CD4-positive, alpha-beta T cell treated with Interleukin-6 at 100 ng/mL for 8 hours (primary cell): ENCODE measurements at regions not wholly inside any gene's neighbourhood (a gene's known extent, or its start where the extent isn't known, plus 50 kb on each side); places are given as distances from the start of the nearest gene placed in this dataset.

Source experiments
- DNase-seq: peaks from one replicate; pipeline ENCODE4 v3.0.0-alpha.2; 2020; ENCODE audit warnings: mixed read lengths, low spot score

- DNase-seq = no peak
Measured at GRCh38 chr3:72565593-72565992, 282.7 kb downstream of the SHQ1 start.

DNA sequence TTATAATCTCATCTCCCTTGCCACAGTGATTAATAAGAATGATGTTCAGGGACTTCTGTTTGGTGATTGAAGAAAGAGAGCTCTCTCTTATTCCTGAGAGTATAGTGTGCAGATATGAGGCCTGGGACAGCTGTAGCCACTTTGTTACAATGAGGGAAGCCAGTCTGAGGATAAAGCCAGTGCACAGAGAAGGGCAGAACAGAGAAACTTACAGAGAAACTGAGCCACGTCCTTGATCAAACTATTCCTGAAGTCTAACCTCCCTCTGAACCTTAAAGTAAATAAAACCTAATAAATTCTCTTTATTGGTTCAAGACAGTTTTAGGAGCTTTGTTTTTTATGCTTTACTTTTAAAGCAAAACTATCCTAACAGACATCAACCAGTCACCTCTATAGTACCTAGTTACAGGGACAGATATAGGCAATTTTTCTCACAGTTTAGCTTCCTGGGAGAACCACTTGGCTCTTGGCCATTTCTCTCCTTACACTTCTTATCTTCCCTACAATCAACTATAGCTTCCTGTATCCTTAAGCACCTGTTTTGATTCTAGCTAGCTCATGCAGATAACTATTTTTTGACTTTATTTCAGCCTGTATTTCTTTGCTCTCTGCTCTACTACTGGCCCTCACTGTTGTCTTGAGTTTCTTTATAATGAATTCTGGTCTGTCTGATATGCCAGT is 284.4 kb downstream of the SHQ1 start:
- no peak for DNase-seq

- DNase-seq = no peak
Measured at GRCh38 chr3:72560846-72561675, 287.2 kb downstream of the SHQ1 start.

- DNase-seq = no peak
Measured at GRCh38 chr3:72559385-72559784, 288.9 kb downstream of the SHQ1 start.

DNA sequence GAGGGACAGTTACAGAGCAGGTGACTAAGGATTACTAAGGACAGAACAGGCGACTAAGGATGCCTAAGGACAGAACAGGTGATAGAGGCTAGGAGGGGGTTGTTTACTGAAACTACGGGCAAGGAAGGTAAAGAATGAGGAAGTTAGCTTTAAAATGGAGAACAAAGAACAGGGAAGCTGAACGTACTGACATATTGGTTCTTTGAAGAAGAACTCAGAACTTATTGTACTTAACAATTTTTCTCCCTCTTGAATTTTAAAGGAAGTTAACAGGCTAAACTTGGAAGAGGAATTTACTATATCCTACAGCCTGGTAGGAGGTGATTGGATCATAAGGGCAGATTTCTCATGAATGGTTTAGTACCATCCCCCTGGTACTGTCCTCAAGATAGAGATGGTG is 290.2 kb downstream of the SHQ1 start:
- DNase-seq = no peak

DNA sequence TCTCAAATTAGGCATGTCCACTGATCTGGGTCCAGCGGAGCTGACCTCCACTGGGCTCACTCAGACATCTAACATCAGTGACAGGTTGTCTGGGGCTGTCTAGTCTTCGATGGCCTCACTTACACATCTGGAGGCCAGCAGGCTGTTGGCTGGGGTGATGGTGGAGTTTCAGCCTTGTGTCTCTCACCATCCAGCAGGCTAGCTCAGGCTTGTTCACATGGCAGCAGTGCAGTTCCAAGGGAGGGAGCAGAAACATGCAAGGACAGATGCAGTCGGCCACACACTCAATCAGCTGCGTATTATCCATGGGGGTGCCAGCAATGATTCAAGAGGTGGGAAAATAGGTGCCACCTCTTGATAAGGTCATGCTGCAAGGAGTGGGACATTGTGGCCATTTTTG is 292.5 kb downstream of the SHQ1 start:
- DNase-seq = no peak

DNA sequence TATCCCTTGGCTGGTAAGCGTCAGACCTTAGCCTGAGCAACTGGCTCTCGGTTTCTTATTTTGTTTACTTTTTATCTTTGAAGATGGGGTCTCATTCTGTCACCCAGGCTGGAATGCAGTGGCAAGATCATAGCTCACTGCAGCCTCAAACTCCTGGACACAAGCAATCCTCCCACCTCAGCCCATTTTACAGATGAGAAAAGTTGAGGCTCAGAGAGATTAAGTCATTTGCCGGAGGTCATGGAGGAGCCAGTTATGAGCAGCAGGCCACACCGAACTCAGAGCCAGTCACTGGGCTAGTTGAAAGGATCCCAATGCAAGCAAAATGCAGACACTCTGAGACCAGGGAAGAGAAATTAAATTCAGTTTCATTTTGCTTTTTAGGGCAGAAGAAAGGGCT is 293.6 kb downstream of the SHQ1 start:
- DNase-seq = no peak

- DNase-seq = no peak
Measured at GRCh38 chr3:72553298-72553697, 294.9 kb downstream of the SHQ1 start.

- no peak for DNase-seq
Measured at GRCh38 chr3:72550582-72551262, 297.5 kb downstream of the SHQ1 start.

GRCh38 chr3:72549761-72550581 is 298.3 kb downstream of the SHQ1 start:
- no peak for DNase-seq

DNA sequence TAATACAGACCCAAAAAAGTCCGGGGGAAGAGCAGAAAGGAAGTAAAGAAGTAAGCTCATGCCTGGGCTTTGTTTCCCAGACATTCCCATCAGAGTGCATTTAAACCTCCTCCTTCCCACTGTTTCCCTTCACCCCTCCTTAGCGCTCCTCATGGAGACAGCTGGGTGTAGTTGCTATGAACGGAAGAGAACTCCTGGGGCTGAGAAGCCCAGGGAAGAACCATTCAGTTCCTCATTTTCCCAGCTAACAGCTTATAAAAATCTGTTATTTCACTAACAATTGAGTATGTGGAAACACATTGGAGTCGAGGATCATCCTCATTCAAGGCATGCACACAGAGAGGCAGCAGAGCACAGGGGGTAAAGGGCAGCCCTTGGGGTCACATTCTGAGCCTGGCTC is 299.3 kb downstream of the SHQ1 start:
- no peak for DNase-seq

DNA sequence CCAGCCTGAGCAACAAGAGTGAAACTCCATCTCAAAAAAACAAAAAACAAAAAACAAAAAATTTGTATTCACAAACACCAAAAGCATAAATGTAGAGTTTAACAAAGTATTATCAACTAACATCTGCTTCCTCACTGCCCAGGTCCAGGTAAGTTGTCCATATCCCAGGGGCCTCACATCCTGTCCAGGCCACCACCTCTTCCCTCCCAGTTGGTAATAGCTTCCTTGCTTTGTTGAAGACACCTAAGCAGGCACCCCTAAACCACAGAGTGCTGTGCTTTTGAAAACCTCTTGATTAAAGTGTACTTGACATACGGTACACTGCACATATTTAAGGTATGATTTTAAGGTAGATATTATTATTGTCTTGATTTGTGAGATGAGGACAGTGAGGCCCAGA is 299.8 kb downstream of the SHQ1 start:
- DNase-seq = no peak

- DNase-seq = no peak
Measured at GRCh38 chr3:72547183-72547582, 301.1 kb downstream of the SHQ1 start.

- no peak for DNase-seq
Measured at GRCh38 chr3:72544239-72544638, 304.0 kb downstream of the SHQ1 start.

DNA sequence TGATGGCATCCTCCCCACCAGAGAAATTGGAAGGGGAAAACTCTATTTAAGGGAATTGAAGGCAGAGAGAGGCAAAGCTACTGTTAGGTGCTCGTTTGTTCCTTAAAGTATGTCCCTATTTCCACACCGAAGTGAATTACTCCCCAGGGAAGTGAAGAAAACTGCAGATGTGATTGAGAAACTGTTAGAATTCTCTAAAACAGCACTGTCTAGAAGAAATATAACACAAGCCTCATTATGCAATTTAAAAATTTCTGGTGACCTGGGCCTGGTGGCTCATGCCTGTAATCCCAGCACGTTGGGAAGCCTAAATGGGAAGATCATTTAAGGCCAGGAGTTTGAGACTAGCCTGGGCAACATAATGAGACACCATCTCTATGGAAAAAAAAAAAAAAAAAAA is 305.0 kb downstream of the SHQ1 start:
- no peak for DNase-seq

DNA sequence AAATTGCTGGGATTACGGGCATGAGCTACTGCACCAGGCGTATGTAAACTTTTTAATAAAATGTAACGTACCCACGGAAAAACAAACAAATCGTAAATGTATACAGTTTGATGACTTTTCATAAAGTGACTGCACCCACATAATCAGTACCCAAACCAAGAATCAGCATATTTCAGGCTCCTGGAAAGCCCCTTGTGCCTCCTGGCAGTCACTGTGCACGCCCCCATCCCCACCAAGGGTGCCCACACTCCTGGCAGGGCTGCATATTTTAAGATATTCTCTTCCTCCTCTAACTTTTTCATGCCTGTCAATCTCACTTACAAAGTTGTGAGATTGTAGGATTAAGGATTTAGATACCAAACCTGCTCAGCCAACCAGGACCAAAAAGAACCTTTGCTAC is 305.5 kb downstream of the SHQ1 start:
- no peak for DNase-seq

DNA sequence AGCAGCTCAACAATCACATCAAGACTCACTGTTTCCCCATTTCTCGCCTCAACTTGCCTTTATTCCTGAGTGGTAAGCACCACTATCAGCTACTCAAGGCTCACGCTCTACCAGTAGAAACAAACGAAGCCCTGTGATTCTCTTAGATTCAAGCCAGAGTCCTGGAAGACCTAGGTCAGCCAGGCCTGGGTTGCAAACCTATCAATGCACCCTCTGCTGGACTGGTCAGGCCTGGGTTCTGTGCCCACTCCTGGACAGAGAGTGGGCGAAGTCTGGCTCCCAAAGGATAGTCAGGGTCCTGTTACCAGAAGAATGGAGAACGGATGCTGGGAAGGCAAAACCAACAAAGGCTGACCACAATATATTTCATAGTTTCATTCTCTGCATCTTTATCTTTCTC is 308.4 kb downstream of the SHQ1 start:
- DNase-seq = no peak

DNA sequence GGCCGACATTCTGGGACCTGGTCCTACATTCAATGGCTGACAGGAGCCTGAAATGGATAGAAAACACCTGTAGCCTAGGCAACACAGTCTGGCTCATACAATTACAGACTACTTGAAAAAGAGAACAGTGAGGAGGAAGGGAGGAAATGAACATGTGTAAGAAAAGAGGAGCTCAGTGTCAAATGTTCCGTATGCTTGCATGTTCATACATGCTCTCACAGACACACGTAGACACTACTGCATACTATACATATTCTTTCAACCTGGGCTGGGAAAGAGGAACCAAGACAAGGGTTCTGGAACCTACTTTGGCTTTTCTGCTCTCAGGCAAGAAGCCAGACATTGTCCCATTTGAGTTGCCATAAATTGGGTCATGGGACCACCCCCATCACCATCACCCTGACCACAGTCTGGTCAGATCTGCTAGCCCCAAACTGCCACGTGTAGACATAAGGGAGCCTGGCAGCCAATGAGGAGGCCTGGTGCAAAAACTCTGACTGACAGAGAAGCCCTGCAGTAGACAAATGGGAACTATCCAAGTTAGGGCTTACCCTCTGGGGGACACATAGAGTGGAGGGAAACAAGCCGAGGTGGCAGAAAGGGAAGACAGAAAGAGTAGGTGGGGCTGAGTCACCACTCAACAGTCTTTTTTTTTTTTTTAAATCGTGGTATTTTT is 310.0 kb downstream of the SHQ1 start:
- DNase-seq = no peak

GRCh38 chr3:72537448-72537847 is 310.8 kb downstream of the SHQ1 start:
- no peak for DNase-seq

DNA sequence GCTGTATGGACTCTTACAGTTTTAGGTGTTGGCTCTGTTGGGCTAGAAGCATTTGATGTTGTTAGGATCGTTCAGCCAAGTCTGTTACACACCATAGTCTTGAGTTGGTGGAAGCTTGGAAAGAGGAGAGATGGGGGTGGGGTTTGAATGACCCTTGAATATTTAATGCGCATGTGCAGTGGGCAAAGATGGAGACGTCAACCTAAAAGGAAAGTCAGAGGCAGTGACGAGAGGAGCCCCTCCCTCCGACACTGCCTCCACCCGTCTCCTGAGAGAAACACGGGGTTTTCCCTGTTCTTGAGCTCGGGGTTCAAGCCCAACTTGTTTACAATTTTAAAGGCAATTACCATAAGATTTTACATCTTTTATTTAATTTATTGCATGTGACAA is 311.4 kb downstream of the SHQ1 start:
- no peak for DNase-seq

DNA sequence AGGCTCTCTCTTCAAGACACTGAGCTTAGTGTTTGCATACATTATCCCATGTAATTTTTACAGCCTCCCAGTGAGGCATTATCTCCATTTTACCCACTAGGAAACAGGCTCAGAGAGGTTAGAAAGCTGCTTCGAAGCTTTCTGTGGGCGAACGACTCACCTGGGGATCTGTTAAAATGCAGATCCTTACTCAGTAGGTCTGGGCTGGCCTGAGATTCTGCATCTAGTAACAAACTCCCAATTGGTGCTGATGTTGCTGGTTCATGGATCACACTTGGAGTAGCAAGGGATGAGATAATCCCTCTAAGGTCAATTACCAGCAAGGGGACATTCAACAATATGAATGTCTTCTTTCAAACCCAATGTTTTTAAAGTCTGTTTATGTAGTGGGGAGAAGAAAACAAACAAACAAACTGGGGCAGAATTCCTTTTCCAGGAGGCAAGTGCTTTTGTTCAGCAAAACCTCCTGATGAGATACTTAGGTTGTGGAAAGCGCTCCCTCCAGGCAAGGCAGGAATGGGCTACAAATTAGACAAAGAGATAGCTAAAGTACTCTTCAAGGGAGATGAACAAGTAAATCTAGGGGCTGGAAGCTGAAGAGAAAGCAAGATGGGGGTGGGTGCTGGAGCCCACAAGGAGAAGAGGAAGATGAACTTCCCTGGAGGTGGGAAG is 311.9 kb downstream of the SHQ1 start:
- DNase-seq = no peak
